GM23338 (cell line): ENCODE measurements at regions not wholly inside any gene's neighbourhood (a gene's known extent, or its start where the extent isn't known, plus 50 kb on each side); places are given as distances from the start of the nearest gene placed in this dataset.

Experiments
- ATAC-seq: fragments of 200-7000 bp; cut with Tn5 transposase; 3 replicates; pipeline ENCODE4 v1.9.1; 2020
- DNase-seq: peaks from one replicate; pipeline ENCODE4 v3.0.0-alpha.2; 2015; ENCODE audit warnings: low spot score
- H2AFZ ChIP-seq: fragments of 200-600 bp; sonication (generic); 2 replicates; pipeline ENCODE4 v1.8.0; 2016; ENCODE audit warnings: antibody characterized with exemption, mild to moderate bottlenecking, moderate library complexity
- H3F3A ChIP-seq: fragments of 200-600 bp; sonication (generic); replicated peaks from 2 replicates; pipeline ENCODE4 v1.8.0; 2017; ENCODE audit warnings: antibody characterized with exemption, mixed run types, low read depth
- H3K27ac ChIP-seq: fragments of 200-600 bp; sonication (generic); 2 replicates; pipeline ENCODE4 v1.6.1; 2016; ENCODE audit warnings: low read depth
- H3K27me3 ChIP-seq: fragments of 200-600 bp; sonication (generic); 2 replicates; pipeline ENCODE4 v1.8.0; 2016; ENCODE audit warnings: mild to moderate bottlenecking, mixed run types, moderate library complexity; ENCODE audit not compliant: insufficient read depth
- H3K36me3 ChIP-seq: fragments of 200-600 bp; sonication (generic); 2 replicates; pipeline ENCODE4 v1.8.0; 2016; ENCODE audit warnings: mild to moderate bottlenecking; ENCODE audit not compliant: insufficient read depth
- H3K4me1 ChIP-seq: fragments of 200-600 bp; sonication (generic); 2 replicates; pipeline ENCODE4 v1.8.0; 2016; ENCODE audit warnings: mild to moderate bottlenecking, moderate library complexity; ENCODE audit not compliant: insufficient read depth
- H3K4me2 ChIP-seq: fragments of 200-600 bp; sonication (generic); 2 replicates; pipeline ENCODE4 v1.7.1; 2017; ENCODE audit warnings: mixed run types
- H3K4me3 ChIP-seq: fragments of 200-600 bp; sonication (generic); 2 replicates; pipeline ENCODE4 v1.6.1; 2016; ENCODE audit warnings: mixed run types
- H3K79me2 ChIP-seq: fragments of 200-600 bp; sonication (generic); replicated peaks from 2 replicates; pipeline ENCODE4 v1.8.0; 2017; ENCODE audit warnings: mild to moderate bottlenecking; ENCODE audit not compliant: insufficient read depth
- H3K9me2 ChIP-seq: fragments of 200-600 bp; sonication (generic); 2 replicates; pipeline ENCODE4 v1.8.0; 2017; ENCODE audit not compliant: insufficient read depth
- H4K20me1 ChIP-seq: fragments of 200-600 bp; sonication (generic); replicated peaks from 2 replicates; pipeline ENCODE4 v1.8.0; 2017; ENCODE audit warnings: mild to moderate bottlenecking; ENCODE audit not compliant: insufficient read depth
- H3K27ac Mint-ChIP-seq: 2 replicates; pipeline ENCODE4 v1.8.0; 2020; ENCODE audit warnings: inconsistent platforms, mild to moderate bottlenecking, moderate library complexity, mixed read lengths
- H3K27me3 Mint-ChIP-seq: 3 replicates; pipeline ENCODE4 v1.8.0; 2022; ENCODE audit warnings: low read depth, mild to moderate bottlenecking, moderate library complexity, mixed read lengths, inconsistent platforms; ENCODE audit not compliant: insufficient read depth, poor library complexity
- H3K36me3 Mint-ChIP-seq: 3 replicates; pipeline ENCODE4 v1.8.0; 2021; ENCODE audit warnings: low read depth, mild to moderate bottlenecking, inconsistent platforms, moderate library complexity, mixed read lengths
- H3K4me1 Mint-ChIP-seq: 3 replicates; pipeline ENCODE4 v1.8.0; 2020; ENCODE audit warnings: mild to moderate bottlenecking, inconsistent platforms, mixed read lengths
- H3K4me3 Mint-ChIP-seq: 3 replicates; pipeline ENCODE4 v1.8.0; 2021; ENCODE audit warnings: moderate library complexity, mild to moderate bottlenecking, inconsistent platforms, mixed read lengths
- H3K9me3 Mint-ChIP-seq: 3 replicates; pipeline ENCODE4 v1.8.0; 2020; ENCODE audit warnings: moderate library complexity, mild to moderate bottlenecking, inconsistent platforms, mixed read lengths
- CREB1 ChIP-seq: fragments of 250-450 bp; sonication (Bioruptor Pico); IDR thresholded peaks from 2 replicates; pipeline ENCODE4 v1.5.0; 2020; ENCODE audit warnings: low read depth, mild to moderate bottlenecking, moderate library complexity
- CTCF ChIP-seq, 2 experiments: fragments of 200-600 bp in 1 of 2; sonication (generic) in 1 of 2; conservative IDR thresholded peaks; 2 replicates each; pipeline versions ENCODE4 v1.5.1 to v1.6.1; 2016 to 2017; ENCODE audit warnings: antibody characterized with exemption in 2 of 2, low read depth in 2 of 2, mild to moderate bottlenecking in 2 of 2, moderate library complexity in 1 of 2
- EZH2 ChIP-seq: fragments of 200-600 bp; sonication (generic); IDR thresholded peaks from one replicate; pipeline ENCODE4 v1.8.0; 2017; ENCODE audit warnings: antibody characterized with exemption, mild to moderate bottlenecking, low read depth; ENCODE audit not compliant: unreplicated experiment
- JUNB ChIP-seq: IDR thresholded peaks from one replicate; pipeline ENCODE4 v1.6.1; 2016; ENCODE audit warnings: antibody characterized with exemption; ENCODE audit not compliant: unreplicated experiment
- NANOG ChIP-seq: IDR thresholded peaks from 2 replicates; pipeline ENCODE4 v1.6.1; 2016; ENCODE audit warnings: antibody characterized with exemption, borderline replicate concordance
- STAT1 ChIP-seq: IDR thresholded peaks from one replicate; pipeline ENCODE4 v1.6.1; 2016; ENCODE audit warnings: antibody characterized with exemption; ENCODE audit not compliant: unreplicated experiment
- ZNF114 ChIP-seq: fragments of 250-450 bp; sonication (Bioruptor Pico); IDR thresholded peaks from 2 replicates; pipeline ENCODE4 v1.5.0; 2020; ENCODE audit warnings: mild to moderate bottlenecking, moderate library complexity
- ZNF331 ChIP-seq: fragments of 250-450 bp; sonication (Bioruptor Pico); IDR thresholded peaks from 2 replicates; pipeline ENCODE4 v1.5.0; 2020; ENCODE audit warnings: low read depth, mild to moderate bottlenecking, moderate library complexity
- TF ChIP-seq, protein P1 (sequence below): IDR thresholded peaks from 2 replicates; pipeline ENCODE4 v1.6.1; 2016; ENCODE audit warnings: antibody characterized with exemption
- TF ChIP-seq, protein P2 (sequence below): fragments of 250-450 bp; sonication (Bioruptor Pico); IDR thresholded peaks from 2 replicates; pipeline ENCODE4 v1.5.0; 2020; ENCODE audit warnings: mild to moderate bottlenecking, moderate library complexity
- TF ChIP-seq, protein P3 (sequence below): IDR thresholded peaks from one replicate; pipeline ENCODE4 v1.6.1; 2018; ENCODE audit warnings: antibody characterized with exemption; ENCODE audit not compliant: unreplicated experiment

GRCh38 chr2:175743011-175743410 is 259.1 kb downstream of the LNPK start (continued):
- TF ChIP-seq CREB1 (no peak), NANOG (no peak), ZNF331 (no peak)
- TF ChIP-seq, protein P1, sequence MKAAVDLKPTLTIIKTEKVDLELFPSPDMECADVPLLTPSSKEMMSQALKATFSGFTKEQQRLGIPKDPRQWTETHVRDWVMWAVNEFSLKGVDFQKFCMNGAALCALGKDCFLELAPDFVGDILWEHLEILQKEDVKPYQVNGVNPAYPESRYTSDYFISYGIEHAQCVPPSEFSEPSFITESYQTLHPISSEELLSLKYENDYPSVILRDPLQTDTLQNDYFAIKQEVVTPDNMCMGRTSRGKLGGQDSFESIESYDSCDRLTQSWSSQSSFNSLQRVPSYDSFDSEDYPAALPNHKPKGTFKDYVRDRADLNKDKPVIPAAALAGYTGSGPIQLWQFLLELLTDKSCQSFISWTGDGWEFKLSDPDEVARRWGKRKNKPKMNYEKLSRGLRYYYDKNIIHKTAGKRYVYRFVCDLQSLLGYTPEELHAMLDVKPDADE = no peak
- TF ChIP-seq, protein P2, sequence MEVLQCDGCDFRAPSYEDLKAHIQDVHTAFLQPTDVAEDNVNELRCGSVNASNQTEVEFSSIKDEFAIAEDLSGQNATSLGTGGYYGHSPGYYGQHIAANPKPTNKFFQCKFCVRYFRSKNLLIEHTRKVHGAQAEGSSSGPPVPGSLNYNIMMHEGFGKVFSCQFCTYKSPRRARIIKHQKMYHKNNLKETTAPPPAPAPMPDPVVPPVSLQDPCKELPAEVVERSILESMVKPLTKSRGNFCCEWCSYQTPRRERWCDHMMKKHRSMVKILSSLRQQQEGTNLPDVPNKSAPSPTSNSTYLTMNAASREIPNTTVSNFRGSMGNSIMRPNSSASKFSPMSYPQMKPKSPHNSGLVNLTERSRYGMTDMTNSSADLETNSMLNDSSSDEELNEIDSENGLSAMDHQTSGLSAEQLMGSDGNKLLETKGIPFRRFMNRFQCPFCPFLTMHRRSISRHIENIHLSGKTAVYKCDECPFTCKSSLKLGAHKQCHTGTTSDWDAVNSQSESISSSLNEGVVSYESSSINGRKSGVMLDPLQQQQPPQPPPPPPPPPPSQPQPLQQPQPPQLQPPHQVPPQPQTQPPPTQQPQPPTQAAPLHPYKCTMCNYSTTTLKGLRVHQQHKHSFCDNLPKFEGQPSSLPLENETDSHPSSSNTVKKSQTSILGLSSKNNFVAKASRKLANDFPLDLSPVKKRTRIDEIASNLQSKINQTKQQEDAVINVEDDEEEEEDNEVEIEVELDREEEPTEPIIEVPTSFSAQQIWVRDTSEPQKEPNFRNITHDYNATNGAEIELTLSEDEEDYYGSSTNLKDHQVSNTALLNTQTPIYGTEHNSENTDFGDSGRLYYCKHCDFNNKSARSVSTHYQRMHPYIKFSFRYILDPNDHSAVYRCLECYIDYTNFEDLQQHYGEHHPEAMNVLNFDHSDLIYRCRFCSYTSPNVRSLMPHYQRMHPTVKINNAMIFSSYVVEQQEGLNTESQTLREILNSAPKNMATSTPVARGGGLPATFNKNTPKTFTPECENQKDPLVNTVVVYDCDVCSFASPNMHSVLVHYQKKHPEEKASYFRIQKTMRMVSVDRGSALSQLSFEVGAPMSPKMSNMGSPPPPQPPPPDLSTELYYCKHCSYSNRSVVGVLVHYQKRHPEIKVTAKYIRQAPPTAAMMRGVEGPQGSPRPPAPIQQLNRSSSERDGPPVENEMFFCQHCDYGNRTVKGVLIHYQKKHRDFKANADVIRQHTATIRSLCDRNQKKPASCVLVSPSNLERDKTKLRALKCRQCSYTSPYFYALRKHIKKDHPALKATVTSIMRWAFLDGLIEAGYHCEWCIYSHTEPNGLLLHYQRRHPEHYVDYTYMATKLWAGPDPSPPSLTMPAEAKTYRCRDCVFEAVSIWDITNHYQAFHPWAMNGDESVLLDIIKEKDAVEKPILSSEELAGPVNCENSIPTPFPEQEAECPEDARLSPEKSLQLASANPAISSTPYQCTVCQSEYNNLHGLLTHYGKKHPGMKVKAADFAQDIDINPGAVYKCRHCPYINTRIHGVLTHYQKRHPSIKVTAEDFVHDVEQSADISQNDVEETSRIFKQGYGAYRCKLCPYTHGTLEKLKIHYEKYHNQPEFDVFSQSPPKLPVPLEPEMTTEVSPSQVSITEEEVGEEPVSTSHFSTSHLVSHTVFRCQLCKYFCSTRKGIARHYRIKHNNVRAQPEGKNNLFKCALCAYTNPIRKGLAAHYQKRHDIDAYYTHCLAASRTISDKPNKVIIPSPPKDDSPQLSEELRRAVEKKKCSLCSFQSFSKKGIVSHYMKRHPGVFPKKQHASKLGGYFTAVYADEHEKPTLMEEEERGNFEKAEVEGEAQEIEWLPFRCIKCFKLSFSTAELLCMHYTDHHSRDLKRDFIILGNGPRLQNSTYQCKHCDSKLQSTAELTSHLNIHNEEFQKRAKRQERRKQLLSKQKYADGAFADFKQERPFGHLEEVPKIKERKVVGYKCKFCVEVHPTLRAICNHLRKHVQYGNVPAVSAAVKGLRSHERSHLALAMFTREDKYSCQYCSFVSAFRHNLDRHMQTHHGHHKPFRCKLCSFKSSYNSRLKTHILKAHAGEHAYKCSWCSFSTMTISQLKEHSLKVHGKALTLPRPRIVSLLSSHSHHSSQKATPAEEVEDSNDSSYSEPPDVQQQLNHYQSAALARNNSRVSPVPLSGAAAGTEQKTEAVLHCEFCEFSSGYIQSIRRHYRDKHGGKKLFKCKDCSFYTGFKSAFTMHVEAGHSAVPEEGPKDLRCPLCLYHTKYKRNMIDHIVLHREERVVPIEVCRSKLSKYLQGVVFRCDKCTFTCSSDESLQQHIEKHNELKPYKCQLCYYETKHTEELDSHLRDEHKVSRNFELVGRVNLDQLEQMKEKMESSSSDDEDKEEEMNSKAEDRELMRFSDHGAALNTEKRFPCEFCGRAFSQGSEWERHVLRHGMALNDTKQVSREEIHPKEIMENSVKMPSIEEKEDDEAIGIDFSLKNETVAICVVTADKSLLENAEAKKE (CRISPR knock-in tag) = no peak

DNA sequence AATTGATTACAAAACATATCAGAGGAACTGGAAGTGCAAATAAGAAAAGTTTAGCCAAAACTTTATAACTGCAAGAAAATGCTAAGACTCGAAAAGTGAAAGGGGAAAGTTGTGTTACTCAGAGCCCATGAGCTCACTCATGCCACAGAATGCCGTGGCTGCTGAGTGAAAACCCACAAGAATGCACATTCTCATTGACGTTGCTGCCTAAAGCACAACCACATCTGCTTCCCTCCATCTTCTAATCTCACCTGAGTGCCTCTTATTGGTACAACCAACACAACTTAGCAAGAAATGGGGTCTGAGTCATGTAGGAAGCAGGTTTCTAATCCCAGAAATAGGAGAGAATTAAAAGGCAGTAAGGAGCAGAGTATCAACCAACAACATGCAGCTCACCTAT is 259.7 kb downstream of the LNPK start:
- 0 out of 2 replicates have a peak, but pooled peaks cover 3% of the 10 kb centered on the region for H3K9me2 ChIP-seq
- H3K27ac ChIP-seq = no peak overlapping the region
- peaks cover 15% of the 10 kb centered on the region for H3K4me1 ChIP-seq
- DNase-seq (no peak), ATAC-seq (no peak)
- peaks cover 28% of the 10 kb centered on the region for H3K4me1 Mint-ChIP-seq
- no peaks in the 10 kb centered on the region for H3K27me3 ChIP-seq
- no peak overlapping the region for H3K4me3 ChIP-seq
- H4K20me1 ChIP-seq = no peaks in the 10 kb centered on the region
- no peak overlapping the region for H2AFZ ChIP-seq
- H3K36me3 ChIP-seq = no peaks in the 10 kb centered on the region
- no peak overlapping the region for H3K27ac Mint-ChIP-seq
- no peaks in the 10 kb centered on the region for H3K9me3 Mint-ChIP-seq
- no peaks in the 10 kb centered on the region for H3K36me3 Mint-ChIP-seq
- H3F3A ChIP-seq = no peaks in the 10 kb centered on the region
- no peak overlapping the region for H3K4me3 Mint-ChIP-seq
- H3K79me2 ChIP-seq = no peaks in the 10 kb centered on the region
- H3K27me3 Mint-ChIP-seq = no peaks in the 10 kb centered on the region
- H3K4me2 ChIP-seq = no peak overlapping the region
- TF ChIP-seq, protein P3, sequence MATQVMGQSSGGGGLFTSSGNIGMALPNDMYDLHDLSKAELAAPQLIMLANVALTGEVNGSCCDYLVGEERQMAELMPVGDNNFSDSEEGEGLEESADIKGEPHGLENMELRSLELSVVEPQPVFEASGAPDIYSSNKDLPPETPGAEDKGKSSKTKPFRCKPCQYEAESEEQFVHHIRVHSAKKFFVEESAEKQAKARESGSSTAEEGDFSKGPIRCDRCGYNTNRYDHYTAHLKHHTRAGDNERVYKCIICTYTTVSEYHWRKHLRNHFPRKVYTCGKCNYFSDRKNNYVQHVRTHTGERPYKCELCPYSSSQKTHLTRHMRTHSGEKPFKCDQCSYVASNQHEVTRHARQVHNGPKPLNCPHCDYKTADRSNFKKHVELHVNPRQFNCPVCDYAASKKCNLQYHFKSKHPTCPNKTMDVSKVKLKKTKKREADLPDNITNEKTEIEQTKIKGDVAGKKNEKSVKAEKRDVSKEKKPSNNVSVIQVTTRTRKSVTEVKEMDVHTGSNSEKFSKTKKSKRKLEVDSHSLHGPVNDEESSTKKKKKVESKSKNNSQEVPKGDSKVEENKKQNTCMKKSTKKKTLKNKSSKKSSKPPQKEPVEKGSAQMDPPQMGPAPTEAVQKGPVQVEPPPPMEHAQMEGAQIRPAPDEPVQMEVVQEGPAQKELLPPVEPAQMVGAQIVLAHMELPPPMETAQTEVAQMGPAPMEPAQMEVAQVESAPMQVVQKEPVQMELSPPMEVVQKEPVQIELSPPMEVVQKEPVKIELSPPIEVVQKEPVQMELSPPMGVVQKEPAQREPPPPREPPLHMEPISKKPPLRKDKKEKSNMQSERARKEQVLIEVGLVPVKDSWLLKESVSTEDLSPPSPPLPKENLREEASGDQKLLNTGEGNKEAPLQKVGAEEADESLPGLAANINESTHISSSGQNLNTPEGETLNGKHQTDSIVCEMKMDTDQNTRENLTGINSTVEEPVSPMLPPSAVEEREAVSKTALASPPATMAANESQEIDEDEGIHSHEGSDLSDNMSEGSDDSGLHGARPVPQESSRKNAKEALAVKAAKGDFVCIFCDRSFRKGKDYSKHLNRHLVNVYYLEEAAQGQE = no peak
- no peak for TF ChIP-seq EZH2
- TF ChIP-seq CTCF (conservative IDR thresholded peaks at IDR 0.05; ENCODE audit: low read depth in 2 of 2) = no peak
- TF ChIP-seq ZNF331 = no peak
- no peak for TF ChIP-seq STAT1
- TF ChIP-seq CREB1 = no peak
- TF ChIP-seq, protein P1 = no peak
- TF ChIP-seq ZNF114 (CRISPR knock-in tag) = no peak
- no peak for TF ChIP-seq JUNB
